ENCODE measurements at regions not wholly inside any gene's neighbourhood (a gene's known extent, or its start where the extent isn't known, plus 50 kb on each side); places are given as distances from the start of the nearest gene placed in this dataset.

DNA sequence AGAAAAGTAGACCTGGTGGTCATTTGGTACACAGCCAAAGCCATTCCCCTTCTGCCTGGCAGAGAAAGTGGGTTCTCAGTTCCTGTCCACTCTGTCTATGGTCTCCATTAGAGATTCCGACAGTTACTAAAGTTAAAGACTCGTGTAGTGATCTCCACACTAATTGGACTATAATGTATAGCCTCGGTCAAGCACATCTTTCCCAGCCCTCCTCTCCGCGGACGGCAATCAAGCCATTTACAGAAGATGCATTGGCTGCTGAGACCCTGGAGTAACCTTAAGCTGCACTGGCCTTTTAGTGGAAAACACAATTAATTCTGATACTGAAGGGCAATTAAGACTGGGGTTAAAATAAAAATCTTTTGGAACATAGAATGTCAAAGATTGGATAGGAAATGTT, 865.3 kb downstream of the MCTP2 start:
- H3K9me3 ChIP-seq, result no peaks in the 10 kb centered on the region
- H3K36me3 ChIP-seq, result no peaks in the 10 kb centered on the region
- H3K4me1 ChIP-seq, result no peaks in the 10 kb centered on the region
- no peaks in the 10 kb centered on the region for H3K27me3 ChIP-seq
- no peaks in the 10 kb centered on the region for H4K20me1 ChIP-seq
- H3K4me2 ChIP-seq, result no peak overlapping the region
- no peak overlapping the region for H3K9ac ChIP-seq
- no peak for TF ChIP-seq Cebpa-rat (IDR thresholded peaks at IDR 0.05)
- H3K27ac ChIP-seq, result no peak overlapping the region
- H3K4me3 ChIP-seq, result no peak overlapping the region

DNA sequence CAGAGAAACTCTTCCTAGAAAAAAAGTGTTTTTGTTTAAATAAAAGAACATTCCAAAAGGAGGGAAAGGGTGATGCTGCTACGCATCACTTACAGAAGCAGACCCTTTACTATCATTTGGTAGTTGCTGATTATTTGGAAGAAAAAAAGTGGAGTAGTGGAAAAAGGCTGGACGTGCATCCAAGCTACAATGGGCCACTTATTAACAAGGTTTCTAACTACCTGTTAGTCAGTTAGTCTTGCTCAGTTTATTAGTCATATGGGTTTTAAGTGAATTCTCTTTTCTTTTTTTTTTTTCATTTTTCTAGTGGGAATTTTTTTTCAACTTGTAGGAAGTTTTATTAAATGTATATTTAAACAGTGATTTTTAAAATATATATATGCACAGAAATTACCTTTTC, 866.0 kb downstream of the MCTP2 start:
- no peak overlapping the region for H3K9ac ChIP-seq
- H3K4me2 ChIP-seq, result no peak overlapping the region
- H3K4me1 ChIP-seq, result no peaks in the 10 kb centered on the region
- H3K27me3 ChIP-seq, result no peaks in the 10 kb centered on the region
- TF ChIP-seq Cebpa-rat (IDR thresholded peaks at IDR 0.05), result no peak
- H3K27ac ChIP-seq, result no peak overlapping the region
- no peaks in the 10 kb centered on the region for H4K20me1 ChIP-seq
- no peak overlapping the region for H3K4me3 ChIP-seq
- H3K9me3 ChIP-seq, result no peaks in the 10 kb centered on the region
- no peaks in the 10 kb centered on the region for H3K36me3 ChIP-seq

DNA sequence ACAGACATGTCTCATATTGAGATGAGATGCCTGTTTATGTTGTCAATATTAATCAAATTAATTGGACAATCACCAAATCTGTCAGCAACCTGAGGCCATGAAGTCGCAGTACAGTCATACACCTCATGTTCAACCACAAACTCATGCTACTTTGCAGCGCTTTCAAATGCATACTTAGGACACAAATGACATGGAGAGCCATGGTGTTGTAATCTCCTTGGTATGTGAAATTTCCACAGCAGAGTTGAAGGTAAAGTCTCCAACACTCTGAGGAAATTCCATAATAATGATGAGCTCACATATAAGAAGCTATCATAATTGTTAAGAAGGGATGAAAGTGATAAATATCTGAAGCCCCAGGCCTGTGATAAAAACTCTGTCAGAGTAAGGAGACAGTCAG, 873.9 kb downstream of the MCTP2 start:
- H3K9me3 ChIP-seq, result no peaks in the 10 kb centered on the region
- no peak for TF ChIP-seq Cebpa-rat (IDR thresholded peaks at IDR 0.05)

DNA sequence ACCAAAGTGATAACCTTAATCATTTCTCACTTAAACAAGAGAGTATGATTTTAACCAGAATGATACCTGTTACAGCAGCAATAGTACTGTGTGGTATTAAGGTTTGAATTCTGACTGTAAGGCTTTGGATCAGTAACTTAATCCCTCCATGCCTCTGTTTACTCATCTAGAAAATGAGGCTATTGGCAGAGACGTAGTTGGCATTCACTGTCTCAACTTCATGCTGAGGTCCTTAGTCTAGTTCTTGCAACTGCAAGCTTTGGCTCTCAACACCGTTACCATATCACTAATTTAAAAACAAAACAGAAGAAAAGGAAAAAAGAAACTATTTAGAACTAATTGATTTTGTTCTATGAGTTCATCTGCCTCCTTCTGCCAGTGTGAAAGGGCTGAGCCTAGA, 875.4 kb downstream of the MCTP2 start:
- no peaks in the 10 kb centered on the region for H3K9me3 ChIP-seq
- H3K4me2 ChIP-seq, result no peak overlapping the region
- no peaks in the 10 kb centered on the region for H3K36me3 ChIP-seq
- no peaks in the 10 kb centered on the region for H3K27me3 ChIP-seq
- TF ChIP-seq Cebpa-rat (IDR thresholded peaks at IDR 0.05), result no peak
- no peak overlapping the region for H3K4me3 ChIP-seq
- H4K20me1 ChIP-seq, result no peaks in the 10 kb centered on the region
- H3K9ac ChIP-seq, result no peak overlapping the region
- H3K4me1 ChIP-seq, result no peaks in the 10 kb centered on the region
- H3K27ac ChIP-seq, result no peak overlapping the region

More for the DNA sequence above, 873.9 kb downstream of the MCTP2 start:
- Histone ChIP-seq H4K20me1 (no peaks in the 10 kb centered on the region), H3K36me3 (no peaks in the 10 kb centered on the region), H3K9ac (no peak overlapping the region), H3K4me3 (no peak overlapping the region), H3K4me2 (no peak overlapping the region), H3K4me1 (no peaks in the 10 kb centered on the region), H3K27ac (no peak overlapping the region), H3K27me3 (no peaks in the 10 kb centered on the region)

GRCh38 chr15:95108673-95109072, 877.3 kb downstream of the MCTP2 start:
- no peak for TF ChIP-seq Cebpa-rat (IDR thresholded peaks at IDR 0.05)
- Histone ChIP-seq H3K4me3 (no peak overlapping the region), H4K20me1 (no peaks in the 10 kb centered on the region), H3K9me3 (no peaks in the 10 kb centered on the region), H3K4me2 (no peak overlapping the region), H3K4me1 (no peaks in the 10 kb centered on the region), H3K9ac (no peak overlapping the region), H3K27ac (no peak overlapping the region), H3K27me3 (no peaks in the 10 kb centered on the region), H3K36me3 (no peaks in the 10 kb centered on the region)

DNA sequence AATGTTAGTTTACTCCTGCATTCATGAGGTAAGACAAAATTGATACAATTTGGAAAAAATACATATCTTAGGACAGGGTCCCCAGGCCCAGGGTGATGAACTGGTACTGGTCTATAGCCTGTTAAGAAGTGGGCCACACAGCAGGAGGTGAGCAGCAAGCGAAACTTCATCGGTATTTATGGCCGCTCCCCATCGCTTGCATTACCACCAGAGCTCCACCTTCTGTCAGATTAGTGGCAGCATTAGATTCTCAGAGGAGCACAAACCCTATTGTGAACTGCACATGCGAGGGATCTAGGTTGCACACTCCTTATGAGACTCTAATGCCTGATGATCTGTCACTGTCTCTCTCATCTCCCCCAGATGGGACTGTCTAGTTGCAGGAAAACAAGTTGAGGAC, 880.6 kb downstream of the MCTP2 start:
- Histone ChIP-seq H3K27me3 (no peaks in the 10 kb centered on the region), H3K36me3 (no peaks in the 10 kb centered on the region), H3K4me3 (no peak overlapping the region), H4K20me1 (no peaks in the 10 kb centered on the region), H3K9ac (no peak overlapping the region), H3K4me2 (no peak overlapping the region), H3K4me1 (no peaks in the 10 kb centered on the region), H3K9me3 (no peaks in the 10 kb centered on the region), H3K27ac (no peak overlapping the region)
- TF ChIP-seq Cebpa-rat (IDR thresholded peaks at IDR 0.05), result no peak

GRCh38 chr15:95113041-95113440, 881.7 kb downstream of the MCTP2 start:
- Histone ChIP-seq H3K4me1 (no peaks in the 10 kb centered on the region), H3K4me3 (no peak overlapping the region), H3K36me3 (no peaks in the 10 kb centered on the region), H3K4me2 (no peak overlapping the region), H3K27me3 (no peaks in the 10 kb centered on the region), H3K9me3 (no peaks in the 10 kb centered on the region), H3K9ac (no peak overlapping the region), H4K20me1 (no peaks in the 10 kb centered on the region), H3K27ac (no peak overlapping the region)
- TF ChIP-seq Cebpa-rat (IDR thresholded peaks at IDR 0.05), result no peak

DNA sequence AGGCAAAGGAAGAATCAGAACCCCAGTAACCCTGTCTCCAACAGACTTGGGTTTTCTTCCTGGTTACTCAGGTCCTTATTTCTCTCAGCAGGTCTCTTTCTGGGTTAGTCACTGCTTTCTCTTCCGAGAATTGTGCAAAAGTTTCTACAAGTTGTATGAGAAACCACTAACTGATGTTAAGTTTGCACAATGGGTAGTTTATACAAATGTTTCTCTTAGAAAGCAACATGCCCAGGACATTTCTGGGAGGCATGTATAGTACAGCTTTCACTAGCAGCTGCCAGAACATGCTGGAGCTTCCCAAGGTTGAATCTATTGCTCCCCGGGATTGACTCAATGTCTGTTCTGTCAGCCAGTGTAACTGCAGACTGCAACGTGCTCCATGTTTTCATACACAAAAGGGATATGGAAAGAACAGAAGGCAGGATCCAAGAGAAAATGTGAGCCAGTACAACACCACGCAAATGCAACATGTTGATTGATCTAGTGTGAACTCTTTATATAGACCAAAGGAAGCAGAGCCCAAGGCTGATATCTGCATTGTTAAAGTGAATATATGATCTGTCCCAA, 887.8 kb downstream of the MCTP2 start:
- H3K4me2 ChIP-seq, result no peak overlapping the region
- H3K27me3 ChIP-seq, result peaks cover 8% of the 10 kb centered on the region; the same call in 1 of the 2 replicates
- H3K36me3 ChIP-seq, result no peaks in the 10 kb centered on the region
- H3K4me3 ChIP-seq, result no peak overlapping the region
- H3K9me3 ChIP-seq, result no peaks in the 10 kb centered on the region
- H4K20me1 ChIP-seq, result no peaks in the 10 kb centered on the region
- no peak for TF ChIP-seq Cebpa-rat (IDR thresholded peaks at IDR 0.05)
- no peak overlapping the region for H3K27ac ChIP-seq
- no peaks in the 10 kb centered on the region for H3K4me1 ChIP-seq
- no peak overlapping the region for H3K9ac ChIP-seq

DNA sequence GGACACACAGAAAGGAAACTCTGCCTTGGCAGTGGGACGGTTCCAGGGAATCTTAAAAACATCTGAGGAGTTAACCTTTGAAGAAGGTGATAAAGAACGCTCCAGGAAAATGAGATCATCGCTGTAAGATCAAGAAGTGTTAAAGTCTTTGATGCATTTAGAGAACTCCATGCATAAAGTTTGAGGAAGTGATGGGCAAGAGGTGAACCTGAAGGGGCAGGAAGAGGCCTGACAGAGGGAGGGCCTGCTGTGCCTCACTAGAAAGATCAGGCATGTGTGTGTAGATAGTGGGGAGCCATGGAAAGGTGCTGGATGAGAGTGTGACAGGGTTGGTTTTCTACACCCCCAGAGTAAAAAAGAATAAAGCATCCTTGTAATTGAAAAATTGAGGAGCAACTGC, 889.2 kb downstream of the MCTP2 start:
- peaks cover 8% of the 10 kb centered on the region; the same call in 1 of the 2 replicates for H3K27me3 ChIP-seq
- no peaks in the 10 kb centered on the region for H3K36me3 ChIP-seq
- H4K20me1 ChIP-seq, result no peaks in the 10 kb centered on the region
- H3K27ac ChIP-seq, result no peak overlapping the region
- no peak overlapping the region for H3K9ac ChIP-seq
- no peak overlapping the region for H3K4me3 ChIP-seq
- TF ChIP-seq Cebpa-rat (IDR thresholded peaks at IDR 0.05), result no peak
- no peaks in the 10 kb centered on the region for H3K4me1 ChIP-seq
- no peaks in the 10 kb centered on the region for H3K9me3 ChIP-seq
- H3K4me2 ChIP-seq, result no peak overlapping the region

DNA sequence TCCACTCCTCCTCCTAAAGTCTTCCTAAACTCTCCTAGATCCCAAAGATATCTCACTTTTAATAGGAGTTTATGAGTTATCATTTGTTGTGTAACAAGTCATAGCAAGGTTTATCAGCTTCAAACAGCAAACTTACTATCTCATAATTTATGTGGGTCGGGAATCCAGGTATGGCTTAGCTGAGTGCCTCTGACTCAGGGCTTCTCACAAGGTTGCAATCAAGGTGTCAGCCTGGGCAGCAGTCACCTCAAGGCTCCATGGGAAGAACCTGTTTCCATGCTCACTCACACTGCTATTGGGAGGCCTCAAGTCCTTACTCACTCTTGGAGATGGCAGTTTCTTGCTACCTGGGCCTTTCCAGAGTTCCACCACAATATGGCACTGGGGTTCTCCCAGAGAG, 889.8 kb downstream of the MCTP2 start:
- H3K27me3 ChIP-seq, result peaks cover 8% of the 10 kb centered on the region; the same call in 1 of the 2 replicates
- H3K9ac ChIP-seq, result no peak overlapping the region
- H4K20me1 ChIP-seq, result no peaks in the 10 kb centered on the region
- H3K4me2 ChIP-seq, result no peak overlapping the region
- no peaks in the 10 kb centered on the region for H3K36me3 ChIP-seq
- H3K4me3 ChIP-seq, result no peak overlapping the region
- H3K9me3 ChIP-seq, result no peaks in the 10 kb centered on the region
- no peaks in the 10 kb centered on the region for H3K4me1 ChIP-seq
- no peak for TF ChIP-seq Cebpa-rat (IDR thresholded peaks at IDR 0.05)
- H3K27ac ChIP-seq, result no peak overlapping the region

DNA sequence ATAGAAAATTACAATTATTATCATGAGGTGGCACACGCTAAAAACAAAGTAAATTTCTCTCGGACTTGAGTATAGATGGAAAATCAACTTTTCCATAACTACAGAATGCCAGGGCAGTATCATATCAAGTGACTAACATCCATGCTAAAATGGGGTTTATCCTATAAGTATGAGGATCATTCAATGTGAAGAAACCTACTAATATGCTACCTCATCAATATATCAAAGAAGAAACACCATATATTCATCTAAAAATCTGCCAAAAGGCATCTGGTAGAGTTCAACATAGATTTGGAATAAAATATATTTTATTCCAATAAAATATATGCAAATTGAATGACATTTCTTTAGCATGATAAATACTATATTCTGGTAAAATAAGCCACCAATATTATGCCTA, 894.4 kb downstream of the MCTP2 start:
- peaks cover 8% of the 10 kb centered on the region; the same call in 1 of the 2 replicates for H3K27me3 ChIP-seq
- H3K4me1 ChIP-seq, result no peaks in the 10 kb centered on the region
- no peak overlapping the region for H3K4me3 ChIP-seq
- no peak overlapping the region for H3K27ac ChIP-seq
- no peak for TF ChIP-seq Cebpa-rat (IDR thresholded peaks at IDR 0.05)
- no peak overlapping the region for H3K9ac ChIP-seq
- H4K20me1 ChIP-seq, result no peaks in the 10 kb centered on the region
- H3K36me3 ChIP-seq, result no peaks in the 10 kb centered on the region
- no peak overlapping the region for H3K4me2 ChIP-seq
- no peaks in the 10 kb centered on the region for H3K9me3 ChIP-seq

All from BLaER1 (cell line).